CD4-positive, CD25-positive, alpha-beta regulatory T cell (primary cell): ENCODE measurements at regions not wholly inside any gene's neighbourhood (a gene's known extent, or its start where the extent isn't known, plus 50 kb on each side); places are given as distances from the start of the nearest gene placed in this dataset.

Experiments used
- ATAC-seq, 2 donors: fragments of 150-1000 bp; cut with Tn5 transposase; one replicate each; pipeline ENCODE4 v1.10.0; 2021; ENCODE audit warnings: low read depth in 2 of 2, moderate number of reproducible peaks in 2 of 2, moderate library complexity in 1 of 2
- DNase-seq, 3 donors: peaks; one replicate each; pipeline versions ENCODE4 v3.0.0 to v3.0.0-alpha.2; 2012 to 2022; ENCODE audit warnings: mixed read lengths in 1 of 3
- H3K27ac ChIP-seq: one replicate; pipeline ENCODE4 v1.7.0; 2013; ENCODE audit warnings: mild to moderate bottlenecking, low read length; ENCODE audit not compliant: insufficient read depth, poor library complexity, severe bottlenecking
- H3K27me3 ChIP-seq: one replicate; pipeline ENCODE4 v1.7.0; 2013; ENCODE audit warnings: low read length; ENCODE audit not compliant: control insufficient read depth, insufficient read depth
- H3K36me3 ChIP-seq: one replicate; pipeline ENCODE4 v1.7.0; 2013; ENCODE audit warnings: mild to moderate bottlenecking, low read length, moderate library complexity; ENCODE audit not compliant: control insufficient read depth, insufficient read depth
- H3K4me1 ChIP-seq: 2 replicates; pipeline ENCODE4 v1.7.0; 2013; ENCODE audit warnings: mild to moderate bottlenecking, low read length; ENCODE audit not compliant: insufficient read depth, control insufficient read depth, poor library complexity, severe bottlenecking
- H3K4me3 ChIP-seq: one replicate; pipeline ENCODE4 v1.7.0; 2013; ENCODE audit warnings: low read depth, mild to moderate bottlenecking, low read length, moderate library complexity
- H3K9me3 ChIP-seq, 2 experiments: 1 replicate in 1 of 2; 2 replicates in 1 of 2; pipeline ENCODE4 v1.7.0; 2013; ENCODE audit warnings: low read length in 2 of 2, mild to moderate bottlenecking in 1 of 2, moderate library complexity in 1 of 2; ENCODE audit not compliant: control insufficient read depth in 2 of 2
- H3K27ac Mint-ChIP-seq, 3 donors: one replicate each; pipeline ENCODE4 v1.8.0; 2020 to 2022; ENCODE audit warnings: mild to moderate bottlenecking in 3 of 3, mixed read lengths in 3 of 3, moderate library complexity in 2 of 3
- H3K27me3 Mint-ChIP-seq: one replicate; pipeline ENCODE4 v1.8.0; 2022; ENCODE audit warnings: mild to moderate bottlenecking, mixed read lengths
- H3K36me3 Mint-ChIP-seq: one replicate; pipeline ENCODE4 v1.8.0; 2020; ENCODE audit warnings: mixed read lengths
- H3K4me1 Mint-ChIP-seq, 4 donors: one replicate each; pipeline ENCODE4 v1.8.0; 2020 to 2022; ENCODE audit warnings: mixed read lengths in 4 of 4, mild to moderate bottlenecking in 1 of 4
- H3K4me3 Mint-ChIP-seq, 4 donors: one replicate each; pipeline ENCODE4 v1.8.0; 2020 to 2022; ENCODE audit warnings: mild to moderate bottlenecking in 4 of 4, mixed read lengths in 4 of 4, moderate library complexity in 3 of 4
- H3K9me3 Mint-ChIP-seq, 7 donors: one replicate each; pipeline ENCODE4 v1.8.0; 2020 to 2022; ENCODE audit warnings: mixed read lengths in 7 of 7, mild to moderate bottlenecking in 3 of 7, moderate library complexity in 2 of 7

DNA sequence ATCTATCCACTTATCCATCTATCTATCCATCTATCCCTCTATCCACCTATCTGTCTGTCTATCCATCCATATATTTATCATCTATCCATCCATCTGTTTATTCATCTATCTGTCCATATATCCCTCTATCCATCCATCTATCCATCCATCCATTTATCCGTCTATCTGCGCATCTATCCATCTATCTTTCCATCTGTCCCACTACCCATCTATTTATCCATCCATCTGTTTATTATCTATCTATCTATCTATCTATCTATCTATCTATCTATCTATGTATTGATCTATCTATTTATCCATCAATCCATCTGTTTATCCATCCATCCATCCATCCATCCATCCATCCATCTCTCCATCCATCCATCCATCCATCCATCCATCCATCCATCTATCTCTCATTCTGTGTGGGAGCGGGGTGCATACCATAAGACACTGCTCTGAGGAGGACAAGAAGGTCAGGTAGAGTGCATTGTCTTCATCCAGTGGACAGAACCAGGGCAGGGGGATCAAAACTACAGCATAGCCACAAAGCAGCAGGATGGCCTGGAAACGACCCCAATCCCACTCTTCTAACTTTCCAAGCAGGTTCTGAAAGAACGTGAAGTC lies 53.2 kb upstream of the ENPP6 start:
- Mint-ChIP-seq H3K4me1 (peaks cover 19 to 62% (median 34%) of the 10 kb centered on the region in 4 donors), H3K27ac (peak overlapping the region in 1 of 3 donors; percentile 6), H3K9me3 (peaks cover 0 to 3% (median 0%) of the 10 kb centered on the region in 7 donors), H3K4me3 (peak overlapping the region in 1 of 4 donors; percentile 40), H3K27me3 (no peaks in the 10 kb centered on the region), H3K36me3 (no peaks in the 10 kb centered on the region)
- Histone ChIP-seq H3K27me3 (no peaks in the 10 kb centered on the region), H3K4me3 (no peak overlapping the region), H3K4me1 (peaks cover 14% of the 10 kb centered on the region), H3K27ac (no peak overlapping the region), H3K9me3 (no peaks in the 10 kb centered on the region), H3K36me3 (no peaks in the 10 kb centered on the region)
- DNase-seq (no peak), ATAC-seq (no peak)

DNA sequence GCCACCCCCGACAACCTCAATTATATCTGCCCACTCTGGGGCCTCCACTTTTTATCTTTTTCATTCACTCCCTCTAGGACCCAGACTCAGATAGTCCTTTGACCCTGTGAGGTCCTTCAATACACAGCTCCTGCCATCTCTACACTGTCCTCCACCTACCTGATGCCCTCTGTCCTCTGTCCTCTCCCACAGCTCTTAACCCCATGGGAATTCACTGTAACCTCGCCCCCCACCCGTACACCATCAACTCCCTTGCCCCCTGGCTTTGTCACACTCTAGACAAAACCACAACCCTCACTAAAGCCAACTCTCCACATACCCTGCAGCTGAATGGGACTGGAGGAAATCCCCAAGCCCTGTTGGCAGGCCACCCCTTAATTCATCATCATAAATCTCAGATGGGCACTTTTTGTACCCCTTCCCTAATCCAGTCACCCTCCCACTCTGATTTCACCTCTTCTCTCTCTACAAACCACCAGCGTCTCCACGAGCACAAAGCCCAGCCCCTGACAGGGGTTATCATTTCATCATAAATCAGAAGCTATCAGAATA lies 52.3 kb upstream of the ENPP6 start:
- H3K9me3 ChIP-seq: no peaks in the 10 kb centered on the region
- Mint-ChIP-seq H3K27ac (peak overlapping the region; percentile 57 to 98 (median 80)), H3K27me3 (no peaks in the 10 kb centered on the region), H3K36me3 (no peaks in the 10 kb centered on the region), H3K4me3 (peak overlapping the region in 2 of 4 donors; percentile 40 to 47), H3K9me3 (peaks cover 0 to 3% (median 0%) of the 10 kb centered on the region in 7 donors), H3K4me1 (peaks cover 23 to 71% (median 38%) of the 10 kb centered on the region in 4 donors)
- no peaks in the 10 kb centered on the region for H3K27me3 ChIP-seq
- H3K4me1 ChIP-seq: peaks cover 14% of the 10 kb centered on the region
- H3K36me3 ChIP-seq: no peaks in the 10 kb centered on the region
- ATAC-seq: no peak
- no peak overlapping the region for H3K4me3 ChIP-seq
- H3K27ac ChIP-seq: no peak overlapping the region
- DNase-seq: no peak

- Histone ChIP-seq H3K36me3 (no peaks in the 10 kb centered on the region), H3K4me3 (peak overlapping the region; percentile 90), H3K9me3 (no peaks in the 10 kb centered on the region), H3K27me3 (no peaks in the 10 kb centered on the region), H3K27ac (peak overlapping the region; percentile 93), H3K4me1 (peaks cover 18% of the 10 kb centered on the region)
- Mint-ChIP-seq H3K4me1 (peaks cover 29 to 72% (median 40%) of the 10 kb centered on the region in 4 donors), H3K36me3 (no peaks in the 10 kb centered on the region), H3K27me3 (no peaks in the 10 kb centered on the region), H3K9me3 (peaks cover 0 to 3% (median 0%) of the 10 kb centered on the region in 7 donors), H3K27ac (peak overlapping the region; percentile 98), H3K4me3 (peak overlapping the region; percentile 92 to 94 (median 92))
- ATAC-seq (no peak), DNase-seq (peak in 1 of 3 donors; percentile 56)
Observed at GRCh38 chr4:184268584-184269160, 51.0 kb upstream of the ENPP6 start.

- ATAC-seq: peak; percentile 84 to 90
- Mint-ChIP-seq H3K27me3 (no peaks in the 10 kb centered on the region), H3K4me1 (peaks cover 29 to 66% (median 38%) of the 10 kb centered on the region in 4 donors), H3K4me3 (peak overlapping the region; percentile 92 to 94 (median 92)), H3K36me3 (no peaks in the 10 kb centered on the region), H3K9me3 (peaks cover 0 to 3% (median 0%) of the 10 kb centered on the region in 7 donors), H3K27ac (peak overlapping the region; percentile 98)
- Histone ChIP-seq H3K4me1 (peaks cover 16% of the 10 kb centered on the region), H3K4me3 (peak overlapping the region; percentile 90), H3K36me3 (no peaks in the 10 kb centered on the region), H3K27ac (peak overlapping the region; percentile 93), H3K27me3 (no peaks in the 10 kb centered on the region), H3K9me3 (no peaks in the 10 kb centered on the region)
- DNase-seq: peak; percentile 61 to 95 (median 81)
Observed at GRCh38 chr4:184267673-184268583, 50.3 kb upstream of the ENPP6 start.
